HepG2 (cell line): ENCODE measurements at regions not wholly inside any gene's neighbourhood (a gene's known extent, or its start where the extent isn't known, plus 50 kb on each side); places are given as distances from the start of the nearest gene placed in this dataset.

Experiments used
- ATAC-seq: fragments of 200-7000 bp; cut with Tn5 transposase; 3 replicates; pipeline ENCODE4 v1.9.1; 2020; ENCODE audit warnings: mild to moderate bottlenecking, moderate library complexity
- BruUV-seq: library from RNA; stranded (reverse); fragments of 400-500 nt; replicated peaks from 2 replicates; lab custom pipeline; 2021; lab: Mats Ljungman, UMichigan
- CTCF ChIA-PET: fragments of 300-600 bp; formaldehyde crosslinking; extraction: SDS; loops from one replicate; lab custom pipeline; 2021; ENCODE audit warnings: low total read pairs, inconsistent platforms, low intra/inter-chr PET ratio; lab: Yijun Ruan, JAX
- POLR2A ChIA-PET: fragments of 350-600 bp; sonication (Branson Sonifier 250); formaldehyde crosslinking; loops from one replicate; lab custom pipeline; 2020; ENCODE audit warnings: antibody characterized with exemption, inconsistent platforms; lab: Yijun Ruan, JAX
- DNase-seq: peaks from one replicate; pipeline ENCODE4 v3.0.0-alpha.2; 2015; ENCODE audit warnings: low spot score
- FAIRE-seq: peaks from 3 replicates; lab custom pipeline; 2011; peaks lifted over from hg19 to GRCh38; lab: Jason Lieb, UNC
- H2AFZ ChIP-seq: one replicate; pipeline ENCODE4 v1.6.1; 2011; ENCODE audit warnings: low read length, inconsistent platforms
- H3K27ac ChIP-seq: fragments of 300-600 bp; 3 replicates; pipeline ENCODE4 v1.8.0; 2011; ENCODE audit warnings: mixed run types, mild to moderate bottlenecking, mixed read lengths, low read length, inconsistent platforms; ENCODE audit not compliant: insufficient read depth; ENCODE audit errors: extremely low read length
- H3K27me3 ChIP-seq, 2 experiments: fragments of 200-600 bp in 1 of 2; 2 replicates in 1 of 2; 3 replicates in 1 of 2; pipeline versions ENCODE4 v1.6.0 to v1.8.0; 2011; ENCODE audit warnings: low read length in 2 of 2, mild to moderate bottlenecking in 2 of 2, moderate library complexity in 2 of 2, inconsistent platforms in 1 of 2; ENCODE audit not compliant: insufficient read depth in 2 of 2, control insufficient read depth in 1 of 2
- H3K36me3 ChIP-seq, 2 experiments: fragments of 200-600 bp in 1 of 2; replicated peaks in 1 of 2; 2 replicates in 1 of 2; 3 replicates in 1 of 2; pipeline versions ENCODE4 v1.5.1 to v1.8.0; 2011; ENCODE audit warnings: low read length in 2 of 2, inconsistent platforms in 1 of 2; ENCODE audit not compliant: insufficient read depth in 2 of 2, control insufficient read depth in 1 of 2
- H3K4me1 ChIP-seq: 2 replicates; pipeline ENCODE4 v1.5.1; 2012; ENCODE audit warnings: low read length, inconsistent platforms; ENCODE audit not compliant: insufficient read depth
- H3K4me2 ChIP-seq: 2 replicates; pipeline ENCODE4 v1.6.0; 2011; ENCODE audit warnings: low read depth, low read length, inconsistent platforms
- H3K4me3 ChIP-seq, 3 experiments: fragments of 200-600 bp in 1 of 3; sonication (generic), shearing (Covaris generic) in 1 of 3; replicated peaks in 1 of 3; 2 replicates each; pipeline ENCODE4 v1.5.1; 2011 to 2016; ENCODE audit warnings: low read length in 3 of 3, inconsistent platforms in 2 of 3, low read depth in 2 of 3, mild to moderate bottlenecking in 2 of 3, control low read depth in 1 of 3, mixed read lengths in 1 of 3; ENCODE audit not compliant: insufficient read depth in 1 of 3
- H3K79me2 ChIP-seq: one replicate; pipeline ENCODE4 v1.6.1; 2011; ENCODE audit warnings: low read length, inconsistent platforms; ENCODE audit not compliant: insufficient read depth
- H3K9ac ChIP-seq: 2 replicates; pipeline ENCODE4 v1.6.0; 2011; ENCODE audit warnings: mild to moderate bottlenecking, low read depth, low read length, inconsistent platforms; ENCODE audit not compliant: insufficient read depth
- H3K9me3 ChIP-seq: 2 replicates; pipeline ENCODE4 v1.5.1; 2012; ENCODE audit warnings: mild to moderate bottlenecking, low read length
- H4K20me1 ChIP-seq: 2 replicates; pipeline ENCODE4 v1.6.0; 2011; ENCODE audit warnings: inconsistent platforms, mild to moderate bottlenecking, low read length, moderate library complexity; ENCODE audit not compliant: insufficient read depth
- AHR ChIP-seq: IDR thresholded peaks from 2 replicates; pipeline ENCODE4 v1.6.1; 2018; ENCODE audit warnings: missing genetic modification reagents, missing compliant biosample characterization
- ATF7-NPFF ChIP-seq: sonication (generic); formaldehyde crosslinking; IDR thresholded peaks from 2 replicates; pipeline ENCODE4 v1.8.1; 2023; ENCODE audit warnings: mild to moderate bottlenecking, low read depth, missing genetic modification reagents, moderate library complexity
- BRD4 ChIP-seq: sonication (generic); formaldehyde crosslinking; IDR thresholded peaks from 2 replicates; pipeline ENCODE4 v1.4.0; 2020; ENCODE audit warnings: missing genetic modification reagents
- CEBPB ChIP-seq: IDR thresholded peaks from 2 replicates; pipeline ENCODE4 v1.6.1; 2011; ENCODE audit warnings: low read depth, low read length, improper control_type of control experiment, borderline replicate concordance
- CENPT ChIP-seq: sonication (generic); formaldehyde crosslinking; IDR thresholded peaks from 2 replicates; pipeline ENCODE4 v1.8.0; 2022; ENCODE audit warnings: low read depth, mild to moderate bottlenecking, moderate library complexity, missing genetic modification reagents
- FOXP4 ChIP-seq: sonication (generic); formaldehyde crosslinking; IDR thresholded peaks from 2 replicates; pipeline ENCODE4 v1.4.0; 2020; ENCODE audit warnings: missing genetic modification reagents
- JDP2 ChIP-seq: sonication (generic); formaldehyde crosslinking; IDR thresholded peaks from 2 replicates; pipeline ENCODE4 v1.8.1; 2022; ENCODE audit warnings: missing genetic modification reagents, borderline replicate concordance
- NR1H2 ChIP-seq: sonication (generic); formaldehyde crosslinking; IDR thresholded peaks from 2 replicates; pipeline ENCODE4 v1.8.1; 2022; ENCODE audit warnings: low read depth, missing genetic modification reagents, borderline replicate concordance
- PHF5A ChIP-seq: IDR thresholded peaks from one replicate; pipeline ENCODE4 v1.6.1; 2018; ENCODE audit warnings: low read depth, missing genetic modification reagents; ENCODE audit not compliant: unreplicated experiment
- PRPF4 ChIP-seq: fragments of 200-400 bp; formaldehyde crosslinking; IDR thresholded peaks from 2 replicates; pipeline ENCODE4 v1.6.1; 2016; ENCODE audit warnings: low read length, low read depth; ENCODE audit not compliant: poor library complexity, severe bottlenecking
- TP53 ChIP-seq: sonication (generic); formaldehyde crosslinking; conservative IDR thresholded peaks from 2 replicates; pipeline ENCODE4 v1.4.0; 2020; ENCODE audit warnings: missing genetic modification reagents
- ZBTB37 ChIP-seq: sonication (generic); formaldehyde crosslinking; IDR thresholded peaks from 2 replicates; pipeline ENCODE4 v1.4.0; 2020; ENCODE audit warnings: mild to moderate bottlenecking, missing genetic modification reagents
- ZMYM4 ChIP-seq: sonication (generic); formaldehyde crosslinking; IDR thresholded peaks from 2 replicates; pipeline ENCODE4 v1.8.1; 2023; ENCODE audit warnings: mild to moderate bottlenecking, missing genetic modification reagents
- ZNF562 ChIP-seq: sonication (generic); formaldehyde crosslinking; IDR thresholded peaks from 2 replicates; pipeline ENCODE4 v1.8.0; 2022; ENCODE audit warnings: missing genetic modification reagents, borderline replicate concordance
- ZNF713 ChIP-seq: sonication (generic); formaldehyde crosslinking; IDR thresholded peaks from 2 replicates; pipeline ENCODE4 v1.4.0; 2020; ENCODE audit warnings: mild to moderate bottlenecking, missing genetic modification reagents
- WGBS: methylation state at CpG from one replicate; pipeline ENCODE4 v1.1.6; 2017; ENCODE audit warnings: low lambda C conversion rate; 5-methylcytosine and 5-hydroxymethylcytosine counted together
- in situ Hi-C: cut with HindIII; loops from 2 replicates; pipeline ENCODE4 v1.10.0; 2017; ENCODE audit warnings: low pct_unique_long_range_greater_than_20kb; ENCODE audit not compliant: extremely low pct_ligation_motif_present
- intact Hi-C: fragments of 100-400 bp; cut with micrococcal nuclease; formaldehyde crosslinking; loops from one replicate; pipeline ENCODE4 v1.10.0; 2022; ENCODE audit not compliant: unreplicated experiment

- H2AFZ ChIP-seq = no peak overlapping the region
- H3K4me3 ChIP-seq = no peak overlapping the region
- no TSS peak for BruUV-seq
- intact Hi-C loops = no loop called here
- ChIA-PET POLR2A (no interaction called here), CTCF (no interaction called here)
- H3K27ac ChIP-seq = no peak overlapping the region
- H4K20me1 ChIP-seq = no peaks in the 10 kb centered on the region
- no peaks in the 10 kb centered on the region for H3K36me3 ChIP-seq
- no peak overlapping the region for H3K4me2 ChIP-seq
- no peaks in the 10 kb centered on the region for H3K4me1 ChIP-seq
- H3K9ac ChIP-seq = no peak overlapping the region
- in situ Hi-C loops = no loop called here
- no peak for FAIRE-seq
- no peak for DNase-seq
- 20% methylated on average over 3 of the region's 3 CpGs for WGBS
- no peaks in the 10 kb centered on the region for H3K27me3 ChIP-seq
- no peak for ATAC-seq
- no peak for TF ChIP-seq PHF5A (CRISPR knock-in tag)
- TF ChIP-seq BRD4 = no peak
- no peak for TF ChIP-seq JDP2 (CRISPR knock-in tag)
- no peak for TF ChIP-seq FOXP4 (CRISPR knock-in tag)
- TF ChIP-seq ZNF562 = no peak
- H3K79me2 ChIP-seq = no peaks in the 10 kb centered on the region
- no peaks in the 10 kb centered on the region for H3K9me3 ChIP-seq
These were observed 898.6 kb downstream of the KCNMA1 start for GRCh38 chr10:76738991-76739390.

GRCh38 chr10:76736815-76737618 is 900.6 kb downstream of the KCNMA1 start:
- H3K4me1 ChIP-seq = no peaks in the 10 kb centered on the region
- no peak overlapping the region for H2AFZ ChIP-seq
- intact Hi-C loops (no loop called here), in situ Hi-C loops (no loop called here)
- BruUV-seq = no TSS peak
- POLR2A ChIA-PET = no interaction called here
- DNase-seq = no peak
- no peaks in the 10 kb centered on the region for H3K79me2 ChIP-seq
- no peak overlapping the region for H3K9ac ChIP-seq
- H4K20me1 ChIP-seq = no peaks in the 10 kb centered on the region
- FAIRE-seq = no peak
- H3K27me3 ChIP-seq = no peaks in the 10 kb centered on the region
- CTCF ChIA-PET = no interaction called here
- no peaks in the 10 kb centered on the region for H3K9me3 ChIP-seq
- H3K4me2 ChIP-seq = no peak overlapping the region
- H3K4me3 ChIP-seq = no peak overlapping the region
- H3K27ac ChIP-seq = no peak overlapping the region
- no peaks in the 10 kb centered on the region for H3K36me3 ChIP-seq
- under 1% methylated on average over 6 of the region's 6 CpGs for WGBS
- ATAC-seq = no peak
- TF ChIP-seq PRPF4 (no peak), AHR (CRISPR knock-in tag) (no peak), TP53 (CRISPR knock-in tag) (no peak), NR1H2 (CRISPR knock-in tag) (no peak), CEBPB (no peak), ZBTB37 (no peak), ATF7-NPFF (CRISPR knock-in tag) (no peak), ZMYM4 (CRISPR knock-in tag) (no peak), ZNF713 (CRISPR knock-in tag) (no peak), CENPT (CRISPR knock-in tag) (no peak)
